Activated naive CD4-positive, alpha-beta T cell treated with anti-CD3 and anti-CD28 coated beads for 36 hours (primary cell): ENCODE measurements at regions not wholly inside any gene's neighbourhood (a gene's known extent, or its start where the extent isn't known, plus 50 kb on each side); places are given as distances from the start of the nearest gene placed in this dataset.
"Not testable (repeated sequence)": the region's sequence is repeated elsewhere in the genome, so short reads cannot be mapped to it uniquely, and the experiment has no call there.

Source experiments
- CTCF ChIA-PET: fragments of 350-600 bp; sonication (Branson Sonifier 250); formaldehyde crosslinking; loops from one replicate; lab custom pipeline; 2021; ENCODE audit warnings: antibody characterized with exemption; lab: Charles Lee
- DNase-seq: peaks from one replicate; pipeline ENCODE4 v3.0.0-alpha.2; 2020
- H3K27ac Mint-ChIP-seq: one replicate; pipeline ENCODE4 v1.8.0; 2021; ENCODE audit warnings: mild to moderate bottlenecking, mixed read lengths
- H3K27me3 Mint-ChIP-seq: one replicate; pipeline ENCODE4 v1.8.0; 2021; ENCODE audit warnings: low read depth, mixed read lengths
- H3K36me3 Mint-ChIP-seq: one replicate; pipeline ENCODE4 v1.8.0; 2021; ENCODE audit warnings: low read depth, mixed read lengths
- H3K4me1 Mint-ChIP-seq: one replicate; pipeline ENCODE4 v1.8.0; 2021; ENCODE audit warnings: low read depth, mixed read lengths
- H3K4me3 Mint-ChIP-seq: one replicate; pipeline ENCODE4 v1.8.0; 2021; ENCODE audit warnings: mild to moderate bottlenecking, moderate library complexity, mixed read lengths
- H3K9me3 Mint-ChIP-seq: one replicate; pipeline ENCODE4 v1.8.0; 2021; ENCODE audit warnings: mixed read lengths
- intact Hi-C: fragments of 100-400 bp; cut with micrococcal nuclease; formaldehyde crosslinking; loops from one replicate; pipeline ENCODE4 v1.15.1; 2023

GRCh38 chr1:25129380-25129779 lies 102.9 kb downstream of the SYF2 start:
- CTCF ChIA-PET = interaction anchor here (1.0 kb wide), 1 partner anchor 89 kb away, joined by 3 read pairs; no protein-coding TSS in a partner anchor
- no peaks in the 10 kb centered on the region for H3K36me3 Mint-ChIP-seq
- H3K27me3 Mint-ChIP-seq = no peaks in the 10 kb centered on the region
- no peak overlapping the region for H3K4me3 Mint-ChIP-seq
- no peak overlapping the region for H3K27ac Mint-ChIP-seq
- intact Hi-C loops = no loop called here
- no peak for DNase-seq
- no peaks in the 10 kb centered on the region for H3K9me3 Mint-ChIP-seq
- no peaks in the 10 kb centered on the region for H3K4me1 Mint-ChIP-seq

DNA sequence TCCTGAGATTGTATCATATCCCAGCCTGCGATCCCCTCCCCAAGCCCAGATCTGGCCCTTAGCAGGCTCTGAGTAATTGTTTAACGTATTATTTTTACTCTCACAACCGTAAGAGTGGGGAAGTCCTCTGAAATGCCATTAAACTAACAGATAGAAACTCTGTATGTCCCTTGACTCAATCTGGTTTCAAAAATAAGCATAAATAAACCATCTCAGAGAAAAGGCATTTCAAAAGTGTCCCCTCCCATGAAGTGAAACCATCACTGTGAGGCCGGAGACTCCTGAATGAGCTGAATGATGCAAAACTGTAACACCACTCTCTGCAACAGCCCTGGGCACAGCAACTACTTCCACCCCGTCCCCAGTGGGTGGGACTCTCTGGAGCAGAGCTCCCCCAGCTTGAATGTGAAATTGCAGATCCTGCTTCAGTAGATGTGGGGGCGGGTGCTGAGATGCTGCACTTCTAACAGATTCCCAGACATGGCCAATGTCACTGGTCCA lies 104.1 kb downstream of the SYF2 start:
- CTCF ChIA-PET = interaction anchor here (1.0 kb wide), 1 partner anchor 87 kb away, joined by 3 read pairs; no protein-coding TSS in a partner anchor
- Mint-ChIP-seq H3K4me3 (no peak overlapping the region), H3K36me3 (no peaks in the 10 kb centered on the region), H3K27me3 (no peaks in the 10 kb centered on the region), H3K9me3 (no peaks in the 10 kb centered on the region), H3K27ac (no peak overlapping the region), H3K4me1 (peaks cover 3% of the 10 kb centered on the region)
- intact Hi-C loops = no loop called here
- no peak for DNase-seq

DNA sequence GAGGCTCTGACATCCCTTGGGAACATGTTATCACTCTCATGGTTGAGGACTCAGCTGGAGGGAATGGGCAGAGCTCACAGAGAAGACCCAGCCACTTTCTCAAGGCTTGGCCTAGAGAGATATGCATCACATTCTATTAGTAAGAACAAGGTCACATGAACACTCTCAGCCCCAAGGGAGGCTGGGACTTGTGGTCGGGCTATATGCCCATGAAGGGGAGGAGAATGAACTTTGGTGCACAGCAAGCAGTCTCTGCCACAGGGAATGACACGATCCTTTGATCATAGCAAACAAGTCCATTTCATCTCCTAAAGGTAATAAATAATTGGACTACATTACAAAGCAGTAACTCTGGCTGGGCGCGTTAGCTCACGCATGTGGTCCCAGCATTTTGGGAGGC lies 105.7 kb downstream of the SYF2 start:
- no peak for DNase-seq
- Mint-ChIP-seq H3K36me3 (no peaks in the 10 kb centered on the region), H3K4me1 (peaks cover 6% of the 10 kb centered on the region), H3K27ac (no peak overlapping the region), H3K4me3 (no peak overlapping the region), H3K27me3 (no peaks in the 10 kb centered on the region), H3K9me3 (no peaks in the 10 kb centered on the region)
- CTCF ChIA-PET = interaction anchor here (0.6 to 1.4 kb wide), 3 partner anchors 79 to 360 kb away, joined by 3 to 4 read pairs (median 3); no protein-coding TSS in a partner anchor
- intact Hi-C loops = no loop called here

DNA sequence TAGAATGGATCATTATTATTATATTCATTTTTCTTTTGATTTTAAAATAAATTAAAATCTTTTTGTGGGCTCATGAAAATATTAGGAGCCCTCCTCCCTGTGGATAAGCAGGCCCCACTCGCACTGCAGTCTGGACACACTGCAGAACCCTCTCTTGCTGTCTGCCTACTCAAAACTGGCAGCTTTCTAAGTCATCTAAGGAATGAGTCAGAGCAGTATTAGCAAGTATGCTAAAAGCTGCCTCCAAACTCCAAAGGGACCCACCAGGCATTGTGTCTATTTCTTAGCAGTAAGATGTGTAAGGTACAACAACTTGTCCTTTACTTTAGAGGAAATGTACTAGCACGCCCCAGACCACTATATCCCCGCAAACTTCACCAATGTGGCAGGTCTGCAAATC lies 108.8 kb downstream of the SYF2 start:
- Mint-ChIP-seq H3K36me3 (no peaks in the 10 kb centered on the region), H3K4me1 (peaks cover 28% of the 10 kb centered on the region), H3K4me3 (no peak overlapping the region), H3K27me3 (no peaks in the 10 kb centered on the region), H3K27ac (no peak overlapping the region), H3K9me3 (no peaks in the 10 kb centered on the region)
- intact Hi-C loops = no loop called here
- peak; percentile 49 for DNase-seq
- CTCF ChIA-PET = interaction anchor here (0.6 to 1.1 kb wide), 3 partner anchors 18 to 397 kb away, joined by 5 to 7 read pairs (median 7); no protein-coding TSS in a partner anchor

- H3K36me3 Mint-ChIP-seq = no peaks in the 10 kb centered on the region
- H3K4me1 Mint-ChIP-seq = peaks cover 34% of the 10 kb centered on the region
- no peaks in the 10 kb centered on the region for H3K27me3 Mint-ChIP-seq
- H3K27ac Mint-ChIP-seq = no peak overlapping the region
- DNase-seq = no peak
- no peaks in the 10 kb centered on the region for H3K9me3 Mint-ChIP-seq
- no peak overlapping the region for H3K4me3 Mint-ChIP-seq
- intact Hi-C loops = no loop called here
- CTCF ChIA-PET = interaction anchor here (0.6 to 1.1 kb wide), 3 partner anchors 9 to 426 kb away, joined by 3 to 7 read pairs (median 5); no protein-coding TSS in a partner anchor
These were observed 109.6 kb downstream of the SYF2 start for GRCh38 chr1:25122747-25123146.

DNA sequence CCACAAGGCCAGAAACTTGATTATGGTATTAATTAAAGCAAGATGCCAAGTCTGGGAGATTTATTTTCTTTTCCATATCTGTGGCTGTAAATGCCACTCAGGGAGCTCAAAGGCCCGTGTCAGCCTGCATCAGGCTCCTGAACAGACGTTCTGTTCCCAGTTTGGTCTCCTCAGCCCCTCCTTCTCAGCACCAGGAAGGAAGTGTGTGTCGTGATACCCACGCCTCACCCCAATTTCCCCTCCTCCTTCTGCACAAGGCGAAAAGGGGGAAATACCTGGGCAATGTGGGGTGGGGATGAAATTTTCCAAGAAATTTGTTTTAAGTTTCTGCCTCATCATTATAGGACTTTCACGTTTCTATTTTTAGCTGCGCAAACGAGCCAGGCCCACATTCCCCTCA lies 112.0 kb downstream of the SYF2 start:
- Mint-ChIP-seq H3K27me3 (no peaks in the 10 kb centered on the region), H3K4me3 (no peak overlapping the region), H3K36me3 (no peaks in the 10 kb centered on the region), H3K27ac (peak overlapping the region; percentile 63), H3K4me1 (peaks cover 38% of the 10 kb centered on the region), H3K9me3 (no peaks in the 10 kb centered on the region)
- DNase-seq = peak; percentile 65
- intact Hi-C loops = no loop called here
- CTCF ChIA-PET = interaction anchor here (0.9 to 1.1 kb wide), 2 partner anchors 29 to 85 kb away, joined by 4 to 10 read pairs; no protein-coding TSS in a partner anchor

- Mint-ChIP-seq H3K4me1 (peaks cover 37% of the 10 kb centered on the region), H3K9me3 (no peaks in the 10 kb centered on the region), H3K27me3 (no peaks in the 10 kb centered on the region), H3K4me3 (no peak overlapping the region), H3K36me3 (no peaks in the 10 kb centered on the region), H3K27ac (peak overlapping the region; percentile 77)
- peak; percentile 56 for DNase-seq
- intact Hi-C loops = no loop called here
- CTCF ChIA-PET = interaction anchor here (1.9 kb wide), 1 partner anchor 30 kb away, joined by 5 read pairs; no protein-coding TSS in a partner anchor
These were observed 113.8 kb downstream of the SYF2 start for GRCh38 chr1:25118546-25118945.

GRCh38 chr1:25117233-25117823 lies 115.0 kb downstream of the SYF2 start:
- intact Hi-C loops = loop anchor here (1.0 to 2.0 kb wide), 2 partner anchors 31 to 87 kb away; no protein-coding TSS in a partner anchor
- Mint-ChIP-seq H3K4me3 (no peak overlapping the region), H3K4me1 (peaks cover 32% of the 10 kb centered on the region), H3K36me3 (no peaks in the 10 kb centered on the region), H3K27ac (no peak overlapping the region), H3K27me3 (no peaks in the 10 kb centered on the region), H3K9me3 (no peaks in the 10 kb centered on the region)
- DNase-seq = peak; percentile 46
- CTCF ChIA-PET = interaction anchor here (0.6 to 1.9 kb wide), 6 partner anchors 10 to 1125 kb away, joined by 3 to 5 read pairs (median 3); no protein-coding TSS in a partner anchor

DNA sequence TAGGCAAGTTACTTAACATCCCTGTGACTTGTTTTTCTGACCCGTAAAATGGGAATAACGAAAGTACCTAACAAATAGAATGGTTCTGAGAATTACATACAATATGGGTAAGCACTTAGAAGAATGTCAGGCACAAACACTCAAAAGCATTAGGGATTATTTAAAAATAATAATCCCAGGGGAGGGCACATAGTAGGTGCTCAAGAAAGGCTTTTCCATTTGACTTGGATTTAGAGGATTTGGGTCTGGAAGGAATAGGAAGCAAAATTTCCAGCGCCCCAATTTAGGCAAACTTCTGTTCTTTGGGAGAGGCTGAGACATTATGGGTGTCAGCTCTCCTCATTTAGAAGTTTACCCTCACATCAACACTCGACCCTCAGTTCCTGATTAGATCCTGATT lies 115.5 kb downstream of the SYF2 start:
- no peak for DNase-seq
- CTCF ChIA-PET = interaction anchor here (0.6 to 1.9 kb wide), 6 partner anchors 9 to 1125 kb away, joined by 3 to 5 read pairs (median 4); no protein-coding TSS in a partner anchor
- Mint-ChIP-seq H3K9me3 (no peaks in the 10 kb centered on the region), H3K27me3 (no peaks in the 10 kb centered on the region), H3K36me3 (no peaks in the 10 kb centered on the region), H3K4me1 (peaks cover 32% of the 10 kb centered on the region), H3K27ac (no peak overlapping the region), H3K4me3 (no peak overlapping the region)
- intact Hi-C loops = loop anchor here (1.0 to 2.0 kb wide), 2 partner anchors 31 to 88 kb away; no protein-coding TSS in a partner anchor

DNA sequence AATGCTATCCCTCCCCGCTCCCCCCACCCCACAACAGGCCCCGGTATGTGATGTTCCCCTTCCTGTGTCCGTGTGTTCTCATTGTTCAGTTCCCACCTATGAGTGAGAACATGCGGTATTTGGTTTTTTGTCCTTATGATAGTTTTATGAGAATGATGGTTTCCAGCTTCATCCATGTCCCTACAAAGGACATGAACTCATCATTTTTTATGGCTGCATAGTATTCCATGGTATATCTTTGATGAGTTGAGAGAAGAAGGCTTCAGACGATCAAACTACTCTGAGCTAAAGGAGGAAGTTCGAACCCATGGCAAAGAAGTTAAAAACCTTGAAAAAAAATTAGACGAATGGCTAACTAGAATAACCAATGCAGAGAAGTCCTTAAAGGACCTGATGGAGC lies 116.2 kb downstream of the SYF2 start:
- H3K4me1 Mint-ChIP-seq = peaks cover 32% of the 10 kb centered on the region
- not testable (repeated sequence) for DNase-seq, H3K27me3 Mint-ChIP-seq, H3K4me3 Mint-ChIP-seq, H3K27ac Mint-ChIP-seq, H3K9me3 Mint-ChIP-seq, H3K36me3 Mint-ChIP-seq
- intact Hi-C loops = loop anchor here (2.0 kb wide), 1 partner anchor 89 kb away; no protein-coding TSS in a partner anchor
- CTCF ChIA-PET = interaction anchor here (1.0 to 1.7 kb wide), 2 partner anchors 14 to 90 kb away, joined by 4 to 7 read pairs; no protein-coding TSS in a partner anchor

DNA sequence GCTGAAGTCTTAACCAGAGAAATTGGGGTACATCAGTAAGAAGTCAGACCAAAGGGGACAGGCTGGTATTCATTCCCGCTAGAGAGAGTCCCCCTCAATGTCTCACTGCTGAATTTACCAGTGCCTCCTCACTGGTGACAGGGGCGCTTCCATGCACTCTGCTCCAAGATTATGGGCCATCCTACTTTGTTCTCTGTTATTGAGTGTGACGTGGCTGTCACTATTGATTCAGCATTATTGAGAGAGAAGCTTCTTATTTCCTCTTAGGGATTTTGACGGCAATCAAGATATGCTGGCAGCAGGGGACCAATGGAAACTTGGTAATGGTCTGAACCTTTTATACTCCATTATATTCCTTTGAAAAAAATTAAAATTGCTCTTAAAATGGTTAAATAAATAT lies 118.6 kb downstream of the SYF2 start:
- H3K4me1 Mint-ChIP-seq = peaks cover 22% of the 10 kb centered on the region
- intact Hi-C loops = no loop called here
- peaks cover 8% of the 10 kb centered on the region for H3K36me3 Mint-ChIP-seq
- H3K9me3 Mint-ChIP-seq = peaks cover 9% of the 10 kb centered on the region
- CTCF ChIA-PET = interaction anchor here (0.6 kb wide), 1 partner anchor 9 kb away, joined by 5 read pairs; no protein-coding TSS in a partner anchor
- DNase-seq = no peak
- H3K4me3 Mint-ChIP-seq = no peak overlapping the region
- H3K27me3 Mint-ChIP-seq = no peaks in the 10 kb centered on the region
- no peak overlapping the region for H3K27ac Mint-ChIP-seq

DNA sequence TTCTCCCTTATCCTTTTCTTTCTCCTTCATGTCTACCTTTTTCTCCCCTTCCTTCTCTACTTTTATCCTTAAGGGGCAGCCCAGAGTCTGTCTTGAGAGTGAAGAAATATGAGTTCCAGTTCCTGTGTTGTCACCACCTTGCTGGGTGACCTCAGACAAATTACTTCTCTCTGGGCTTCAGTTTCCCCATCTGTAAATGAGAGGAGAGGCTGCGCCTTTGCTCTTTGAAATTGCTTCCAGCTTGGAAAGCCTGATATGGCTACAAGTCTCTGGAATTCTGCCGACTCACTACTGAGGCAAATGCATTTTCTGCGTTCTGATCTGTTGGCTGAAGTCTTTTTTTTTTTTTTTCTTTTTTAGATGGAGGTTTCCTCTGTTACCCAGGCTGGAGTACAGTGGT lies 119.2 kb downstream of the SYF2 start:
- peaks cover 19% of the 10 kb centered on the region for H3K4me1 Mint-ChIP-seq
- CTCF ChIA-PET = no interaction called here
- H3K9me3 Mint-ChIP-seq = peaks cover 11% of the 10 kb centered on the region
- peaks cover 10% of the 10 kb centered on the region for H3K36me3 Mint-ChIP-seq
- intact Hi-C loops = no loop called here
- no peak for DNase-seq
- H3K27me3 Mint-ChIP-seq = no peaks in the 10 kb centered on the region
- H3K4me3 Mint-ChIP-seq = no peak overlapping the region
- no peak overlapping the region for H3K27ac Mint-ChIP-seq
